HG02623 (cell line): ENCODE measurements at regions not wholly inside any gene's neighbourhood (a gene's known extent, or its start where the extent isn't known, plus 50 kb on each side); places are given as distances from the start of the nearest gene placed in this dataset.
"Not testable (repeated sequence)": the region's sequence is repeated elsewhere in the genome, so short reads cannot be mapped to it uniquely, and the experiment has no call there.

Experiments used
- ATAC-seq: cut with Tn5 transposase; IDR thresholded peaks from one replicate; pipeline ENCODE4 v1.9.1; 2021; ENCODE audit warnings: moderate library complexity; ENCODE audit not compliant: unreplicated experiment

DNA sequence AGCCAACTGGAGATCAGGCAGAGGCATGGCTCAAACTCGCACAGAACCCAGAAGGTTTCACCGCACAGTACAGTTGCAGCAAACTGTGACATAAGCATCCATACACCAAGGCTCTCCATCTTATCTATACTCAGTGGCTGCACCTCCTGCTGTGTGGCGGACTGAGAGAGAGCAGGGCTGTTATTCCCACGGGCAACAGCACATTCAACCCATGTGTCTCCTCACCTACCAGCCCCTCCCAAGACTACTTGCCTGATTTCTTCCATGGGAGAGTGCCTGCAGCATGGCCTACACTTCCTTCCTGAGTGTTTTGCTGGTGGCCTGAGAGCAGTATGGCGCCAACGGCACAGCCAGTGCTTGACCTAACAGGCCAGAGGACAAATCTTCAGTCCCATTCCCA lies 1606.6 kb downstream of the SLITRK1 start:
- no peak for ATAC-seq

GRCh38 chr13:82259284-82259683 lies 1623.0 kb downstream of the SLITRK1 start:
- no peak for ATAC-seq

DNA sequence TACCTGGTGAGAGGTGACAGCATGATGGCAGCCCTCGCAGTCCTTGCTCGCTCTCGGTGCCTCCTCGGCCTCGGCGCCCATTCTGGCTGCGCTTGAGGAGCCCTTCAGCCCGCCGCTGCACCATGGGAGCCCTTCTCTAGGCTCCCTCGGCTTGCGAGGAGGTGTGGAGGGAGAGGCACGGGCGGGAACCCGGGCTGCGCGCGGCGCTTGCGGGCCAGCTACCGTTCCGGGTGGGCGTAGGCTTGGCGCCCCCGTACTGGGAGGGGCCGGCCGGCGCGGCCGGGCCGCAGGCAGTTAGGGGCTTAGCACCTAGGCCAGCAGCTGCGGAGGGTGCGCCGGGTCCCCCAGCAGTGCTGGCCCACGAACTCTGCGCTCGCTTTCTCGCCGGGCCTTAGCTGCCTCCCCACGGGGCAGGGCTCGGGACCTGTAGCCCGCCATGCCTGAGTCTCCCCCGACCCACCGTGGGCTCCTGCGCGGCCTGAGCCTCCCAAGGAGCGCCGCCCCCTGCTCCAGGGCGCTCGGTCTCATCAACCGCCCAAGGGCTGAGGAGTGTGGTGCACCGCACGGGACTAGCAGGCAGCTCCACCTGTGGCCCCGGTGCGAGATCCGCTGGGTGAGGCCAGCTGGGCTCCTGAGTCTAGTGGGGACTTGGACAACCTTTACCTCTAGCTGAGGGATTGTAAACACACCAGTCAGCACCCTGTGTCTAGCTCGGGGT lies 1624.3 kb downstream of the SLITRK1 start:
- no peak for ATAC-seq

DNA sequence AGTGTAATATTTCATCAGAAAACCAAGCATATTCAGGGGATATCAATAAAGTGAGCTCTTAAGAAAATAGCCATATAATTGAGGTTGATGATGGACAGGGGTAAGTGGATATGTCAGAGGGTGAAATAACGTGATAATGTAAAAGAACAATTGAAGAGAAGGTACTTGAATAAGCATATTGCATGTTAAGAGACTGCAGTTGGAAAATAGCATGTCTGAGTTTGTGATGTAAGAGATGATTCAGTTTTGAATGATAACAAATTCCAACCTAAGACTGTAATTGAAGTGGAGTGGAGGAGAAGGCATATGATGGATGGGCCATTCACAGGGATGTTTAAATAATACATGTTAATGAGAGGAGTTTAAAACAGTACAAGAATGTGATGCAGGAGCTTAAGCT lies 1633.5 kb downstream of the SLITRK1 start:
- ATAC-seq, result no peak

GRCh38 chr13:82245860-82246259 lies 1636.4 kb downstream of the SLITRK1 start:
- ATAC-seq, result no peak

- no peak for ATAC-seq
Measured at GRCh38 chr13:82224806-82225205, 1657.5 kb downstream of the SLITRK1 start.

- no peak for ATAC-seq
Measured at GRCh38 chr13:82221621-82222020, 1660.7 kb downstream of the SLITRK1 start.

- no peak for ATAC-seq
Measured at GRCh38 chr13:82220641-82221040, 1661.6 kb downstream of the SLITRK1 start.

DNA sequence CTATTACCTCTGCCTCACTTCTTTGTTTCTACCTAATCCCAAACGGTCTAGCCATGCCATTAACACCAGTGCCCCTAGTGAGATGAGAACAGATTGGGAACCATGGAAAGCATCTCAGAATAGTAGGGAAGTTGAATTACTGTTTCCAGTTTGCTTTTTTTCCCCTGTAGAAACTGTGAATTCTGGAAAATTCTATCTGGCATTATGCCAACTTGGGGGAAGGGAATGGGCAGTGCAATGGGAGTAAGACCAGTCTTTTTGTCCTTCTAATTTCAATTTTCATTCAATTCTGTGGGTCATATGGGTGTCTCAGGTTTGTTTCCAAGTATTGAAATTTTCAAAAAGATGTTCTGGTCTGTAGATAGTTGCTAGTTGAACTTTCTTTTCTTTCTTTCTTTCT lies 1666.1 kb downstream of the SLITRK1 start:
- no peak for ATAC-seq

DNA sequence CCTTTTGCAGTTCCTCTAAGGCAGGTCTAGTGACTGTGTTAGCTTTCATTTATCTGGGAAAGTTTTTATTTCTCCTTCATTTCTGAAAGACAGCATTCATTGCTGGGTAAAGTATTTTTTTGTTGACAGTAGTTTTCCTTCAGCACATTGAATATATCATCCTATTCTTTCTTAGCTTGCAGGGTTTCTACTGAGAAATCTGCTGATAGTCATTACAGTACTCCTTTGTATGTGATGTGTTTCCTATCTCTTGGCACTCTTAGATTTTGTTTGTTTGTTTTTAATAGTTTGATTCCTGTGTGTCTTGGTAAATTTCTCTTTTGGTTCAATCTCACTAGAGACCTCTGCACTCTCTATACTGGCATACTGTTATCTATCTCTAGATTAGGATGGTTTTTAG lies 1667.9 kb downstream of the SLITRK1 start:
- no peak for ATAC-seq

- ATAC-seq, result no peak
Measured at GRCh38 chr13:82206241-82206640, 1676.0 kb downstream of the SLITRK1 start.

DNA sequence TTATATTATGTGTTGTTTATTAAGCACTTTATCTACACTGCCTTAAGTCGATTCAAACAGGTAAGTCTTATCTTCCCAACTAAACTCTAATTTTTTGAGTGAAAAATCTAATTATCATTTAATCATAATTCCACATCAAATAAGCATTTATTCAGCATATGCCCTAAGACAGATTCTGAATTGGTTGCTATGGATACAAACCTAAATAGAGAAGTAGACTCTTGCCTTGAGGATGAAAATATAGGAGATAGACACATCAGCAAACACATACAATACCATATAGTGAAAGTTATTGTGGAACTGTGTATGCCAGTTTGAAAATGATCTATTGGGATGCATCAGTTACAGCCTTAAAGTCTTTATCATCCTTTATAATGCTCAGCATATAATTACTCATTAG lies 1679.9 kb downstream of the SLITRK1 start:
- no peak for ATAC-seq

DNA sequence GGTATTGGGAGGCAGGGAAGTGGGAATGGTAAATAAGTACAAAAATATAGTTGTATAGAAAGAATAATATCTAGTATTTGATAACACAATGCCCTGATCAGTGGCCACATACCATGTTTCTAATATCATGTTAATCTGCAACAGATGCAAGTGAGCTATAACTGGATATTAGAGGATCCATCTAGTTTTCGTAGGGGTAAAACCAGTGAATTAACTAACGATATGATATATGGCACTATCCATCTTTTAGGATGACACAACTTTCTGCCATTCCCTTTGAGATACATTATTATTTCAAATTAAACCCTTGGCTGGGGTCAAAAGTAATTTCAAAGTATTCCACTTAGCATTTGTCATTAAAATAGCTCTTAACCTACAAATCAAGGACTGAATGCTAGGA lies 1686.2 kb downstream of the SLITRK1 start:
- ATAC-seq, result no peak

DNA sequence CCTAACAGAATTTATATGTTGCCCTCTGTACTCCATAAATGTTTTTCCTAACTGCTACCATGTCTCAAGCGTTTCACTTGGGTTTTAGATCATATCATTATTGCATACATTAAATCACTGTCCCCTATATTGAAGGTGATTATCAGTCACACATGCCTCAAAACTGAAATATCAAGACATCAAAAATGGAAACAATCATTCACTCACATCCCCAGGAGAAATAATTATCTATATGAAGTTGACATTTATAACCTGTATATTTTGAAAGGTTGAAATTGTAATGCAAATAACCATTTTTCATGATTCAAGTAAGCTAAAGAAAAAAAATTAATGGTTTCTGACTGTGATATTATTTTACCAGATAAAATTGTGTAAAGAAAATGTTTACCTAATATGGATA lies 1695.0 kb downstream of the SLITRK1 start:
- no peak for ATAC-seq

DNA sequence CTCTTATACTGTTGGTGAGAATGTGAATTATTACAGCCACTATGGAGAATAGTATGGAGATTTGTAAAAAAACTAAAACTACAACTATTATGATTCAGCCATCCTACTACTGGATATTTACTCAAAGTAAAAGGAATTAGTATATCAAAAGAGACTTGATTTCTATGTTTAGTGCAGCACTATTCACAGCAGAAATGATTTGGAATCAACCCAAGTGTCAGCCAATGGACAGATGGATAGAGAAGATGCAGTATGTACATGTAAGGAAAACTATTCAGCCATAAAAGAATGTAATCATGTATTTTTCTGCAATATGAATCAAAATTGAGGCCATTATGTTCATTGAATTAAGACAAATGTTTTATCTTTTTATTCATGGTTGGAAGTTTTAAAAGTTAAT lies 1705.5 kb downstream of the SLITRK1 start:
- no peak for ATAC-seq

DNA sequence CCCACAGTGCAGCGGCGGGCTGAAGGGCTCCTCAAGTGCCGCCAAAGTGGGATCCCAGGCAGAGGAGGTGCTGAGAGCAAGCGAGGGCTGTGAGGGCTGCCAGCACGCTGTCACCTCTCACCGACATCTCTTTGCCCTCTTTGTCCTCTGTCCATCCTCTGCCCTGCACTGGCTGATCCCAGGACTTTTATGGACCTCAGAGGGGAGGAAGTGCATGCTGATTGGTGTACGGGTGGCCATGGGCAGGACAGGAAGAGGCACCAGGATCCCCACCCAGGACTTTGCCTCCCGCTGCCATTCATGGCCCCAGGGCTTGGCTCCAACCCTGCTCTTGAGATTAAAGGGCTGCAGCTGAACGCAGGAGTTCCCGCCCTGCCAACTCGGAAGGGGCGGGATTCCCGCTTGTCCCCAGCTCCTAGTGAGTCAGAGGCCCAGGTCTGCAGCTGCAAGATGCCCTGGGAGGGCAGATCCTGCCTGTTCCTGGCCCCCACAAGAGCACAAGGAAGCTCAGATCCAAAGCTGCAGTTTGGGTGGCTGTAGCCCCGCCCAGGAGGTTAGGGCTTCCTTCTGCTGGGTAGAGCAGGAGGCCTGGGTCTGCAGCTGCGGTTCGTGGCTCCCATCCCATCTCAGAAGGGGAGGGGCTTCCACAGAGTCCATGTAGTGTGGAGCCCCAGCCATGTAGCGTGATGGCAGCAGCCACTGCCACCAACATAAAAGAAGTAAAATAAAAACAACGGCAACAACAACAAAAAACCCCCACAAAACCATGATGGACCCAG lies 1716.7 kb downstream of the SLITRK1 start:
- no peak for ATAC-seq

DNA sequence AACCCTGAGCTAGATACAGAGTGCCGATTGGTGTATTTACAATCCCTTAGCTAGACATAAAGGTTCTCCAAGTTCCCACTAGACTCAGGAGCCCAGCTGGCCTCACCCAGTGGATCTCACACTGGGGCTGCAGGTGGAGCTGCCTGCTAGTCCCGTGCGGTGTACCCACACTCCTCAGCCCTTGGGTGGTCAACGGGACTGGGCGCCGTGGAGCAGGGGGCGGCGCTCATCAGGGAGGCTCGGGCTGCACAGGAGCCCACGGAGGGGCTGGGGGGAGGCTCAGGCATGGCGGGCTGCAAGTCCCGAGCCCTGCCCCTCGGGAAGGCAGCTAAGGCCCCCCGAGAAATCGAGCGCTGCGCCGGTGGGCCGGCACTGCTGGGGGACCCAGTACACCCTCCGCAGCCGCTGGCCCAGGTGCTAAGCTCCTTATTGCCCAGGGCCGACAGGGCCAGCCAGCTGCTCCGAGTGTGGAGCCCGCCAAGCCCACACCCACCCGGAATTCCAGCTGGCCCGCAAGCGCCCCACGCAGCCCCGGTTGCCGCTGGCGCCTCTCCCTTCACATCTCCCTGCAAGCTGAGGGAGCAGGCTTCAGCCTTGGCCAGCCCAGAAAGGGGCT lies 1717.4 kb downstream of the SLITRK1 start:
- ATAC-seq, result not testable (repeated sequence)

- no peak for ATAC-seq
Measured at GRCh38 chr13:82147526-82147925, 1734.7 kb downstream of the SLITRK1 start.

DNA sequence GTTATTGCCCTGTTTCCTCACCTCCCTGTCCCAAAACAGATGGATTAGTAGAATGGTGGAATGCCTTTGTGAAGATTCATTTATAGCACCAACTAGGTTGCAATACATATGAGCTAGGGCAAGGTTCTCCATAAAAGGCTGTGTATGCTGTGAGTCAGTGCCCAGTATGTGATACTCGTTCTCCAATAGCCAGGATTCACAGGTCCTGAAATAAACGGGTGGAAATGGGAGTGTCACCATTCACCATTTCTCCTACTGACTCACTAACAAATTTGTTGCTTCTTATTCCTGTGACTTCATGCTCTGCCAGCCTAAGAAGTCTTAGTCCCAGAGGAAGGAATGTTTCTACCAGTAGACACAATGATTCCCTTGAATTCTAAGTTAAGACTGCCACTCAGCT lies 1745.4 kb downstream of the SLITRK1 start:
- no peak for ATAC-seq

GRCh38 chr13:82129281-82129680 lies 1753.0 kb downstream of the SLITRK1 start:
- ATAC-seq, result no peak

DNA sequence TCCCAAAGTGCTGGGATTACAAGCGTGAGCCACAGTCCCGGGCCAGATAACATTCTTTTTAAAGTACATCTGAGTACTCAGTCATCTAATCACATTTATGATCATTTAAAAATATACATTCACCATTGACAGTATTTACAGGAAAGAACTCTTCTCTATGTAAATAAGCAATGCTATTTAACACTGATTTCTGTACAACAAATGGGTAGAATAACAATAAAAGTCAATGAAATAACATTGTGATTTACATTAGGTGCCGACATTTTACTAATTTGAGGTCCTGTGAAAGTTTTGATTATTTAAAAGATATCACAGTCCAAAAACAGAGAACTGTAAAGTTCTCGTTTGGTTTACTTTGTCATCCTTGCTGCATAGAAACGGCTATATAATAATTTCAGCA lies 1763.7 kb downstream of the SLITRK1 start:
- no peak for ATAC-seq

GRCh38 chr13:82116422-82116989 lies 1765.8 kb downstream of the SLITRK1 start:
- ATAC-seq, result no peak
